WTC11 (cell line): ENCODE measurements at regions not wholly inside any gene's neighbourhood (a gene's known extent, or its start where the extent isn't known, plus 50 kb on each side); places are given as distances from the start of the nearest gene placed in this dataset.
"Not testable (repeated sequence)": the region's sequence is repeated elsewhere in the genome, so short reads cannot be mapped to it uniquely, and the experiment has no call there.

Experiments
- ATAC-seq: fragments of 200-7000 bp; cut with Tn5 transposase; 2 replicates; pipeline ENCODE4 v1.10.0; 2021; ENCODE audit warnings: mild to moderate bottlenecking, moderate library complexity
- CTCF ChIA-PET: fragments of 300-600 bp; sonication (Branson Sonifier 250); formaldehyde crosslinking; loops from one replicate; lab custom pipeline; 2021; ENCODE audit warnings: antibody characterized with exemption; lab: Charles Lee
- POLR2A ChIA-PET: fragments of 350-600 bp; sonication (Branson Sonifier 250); formaldehyde crosslinking; loops from one replicate; lab custom pipeline; 2021; ENCODE audit warnings: antibody characterized with exemption; lab: Charles Lee
- DNase-seq: peaks from one replicate; pipeline ENCODE4 v3.0.0; 2021; ENCODE audit warnings: low spot score
- H3K27ac Mint-ChIP-seq: 2 replicates; pipeline ENCODE4 v1.8.0; 2021; ENCODE audit warnings: mixed read lengths
- H3K27me3 Mint-ChIP-seq: 2 replicates; pipeline ENCODE4 v1.8.0; 2021; ENCODE audit warnings: low read depth, mild to moderate bottlenecking, moderate library complexity, mixed read lengths
- H3K36me3 Mint-ChIP-seq: 2 replicates; pipeline ENCODE4 v1.8.0; 2021; ENCODE audit warnings: mixed read lengths
- H3K4me1 Mint-ChIP-seq: 2 replicates; pipeline ENCODE4 v1.8.0; 2022; ENCODE audit warnings: mixed read lengths
- H3K4me3 Mint-ChIP-seq: 2 replicates; pipeline ENCODE4 v1.8.0; 2021; ENCODE audit warnings: mild to moderate bottlenecking, moderate library complexity, mixed read lengths
- H3K9me3 Mint-ChIP-seq: 2 replicates; pipeline ENCODE4 v1.8.0; 2021; ENCODE audit warnings: mixed read lengths
- AFF4 ChIP-seq: sonication (generic); formaldehyde crosslinking; IDR thresholded peaks from 2 replicates; pipeline ENCODE4 v1.8.1; 2023; ENCODE audit warnings: mild to moderate bottlenecking, missing genetic modification reagents, borderline replicate concordance
- AR ChIP-seq: fragments of 250-450 bp; sonication (Bioruptor Pico); IDR thresholded peaks from 2 replicates; pipeline ENCODE4 v1.9.0; 2021; ENCODE audit warnings: mild to moderate bottlenecking
- ARID4B ChIP-seq: sonication (generic); formaldehyde crosslinking; IDR thresholded peaks from 2 replicates; pipeline ENCODE4 v1.8.0; 2023; ENCODE audit warnings: missing genetic modification reagents, mild to moderate bottlenecking, borderline replicate concordance
- ATF6 ChIP-seq: sonication (generic); formaldehyde crosslinking; IDR thresholded peaks from 2 replicates; pipeline ENCODE4 v1.8.1; 2023; ENCODE audit warnings: mild to moderate bottlenecking, missing genetic modification reagents
- CREB1 ChIP-seq: sonication (generic); formaldehyde crosslinking; IDR thresholded peaks from 2 replicates; pipeline ENCODE4 v1.8.0; 2023; ENCODE audit warnings: mild to moderate bottlenecking, missing genetic modification reagents
- CTCF ChIP-seq: fragments of 200-600 bp; IDR thresholded peaks from 2 replicates; pipeline ENCODE4 v1.8.0; 2022; ENCODE audit warnings: antibody characterized with exemption
- FOXJ3 ChIP-seq: sonication (generic); formaldehyde crosslinking; IDR thresholded peaks from 2 replicates; pipeline ENCODE4 v1.9.0; 2021; ENCODE audit warnings: missing genetic modification reagents, mild to moderate bottlenecking, borderline replicate concordance
- KAT7 ChIP-seq: sonication (generic); formaldehyde crosslinking; IDR thresholded peaks from 2 replicates; pipeline ENCODE4 v1.8.1; 2023; ENCODE audit warnings: missing genetic modification reagents, mild to moderate bottlenecking, borderline replicate concordance
- NR1H2 ChIP-seq: sonication (generic); formaldehyde crosslinking; IDR thresholded peaks from 2 replicates; pipeline ENCODE4 v1.9.0; 2021; ENCODE audit warnings: mild to moderate bottlenecking, moderate library complexity, missing genetic modification reagents
- ZNF219 ChIP-seq: sonication (generic); formaldehyde crosslinking; IDR thresholded peaks from 2 replicates; pipeline ENCODE4 v1.8.0; 2023; ENCODE audit warnings: missing genetic modification reagents, mild to moderate bottlenecking, borderline replicate concordance
- ZNF232 ChIP-seq: sonication (generic); formaldehyde crosslinking; IDR thresholded peaks from 2 replicates; pipeline ENCODE4 v1.8.0; 2022; ENCODE audit warnings: mild to moderate bottlenecking, missing genetic modification reagents
- TF ChIP-seq, protein P1 (sequence below): fragments of 250-450 bp; sonication (Bioruptor Pico); IDR thresholded peaks from 2 replicates; pipeline ENCODE4 v1.9.0; 2021; ENCODE audit warnings: moderate library complexity, mild to moderate bottlenecking, inconsistent platforms, borderline replicate concordance
- TF ChIP-seq, protein P2 (sequence below): sonication (generic); formaldehyde crosslinking; IDR thresholded peaks from 2 replicates; pipeline ENCODE4 v1.8.1; 2023; ENCODE audit warnings: mild to moderate bottlenecking, moderate library complexity, missing genetic modification reagents

GRCh38 chr14:106618471-106618951 is 1092.1 kb downstream of the TMEM121 start:
- H3K4me1 Mint-ChIP-seq, H3K4me3 Mint-ChIP-seq, CTCF ChIA-PET, ATAC-seq, H3K27ac Mint-ChIP-seq, POLR2A ChIA-PET: not testable (repeated sequence)
- TF ChIP-seq CTCF, result peak; percentile 33; the same call in 1 of the 2 replicates
- DNase-seq, result peak; percentile 58
- peaks cover 83% of the 10 kb centered on the region for H3K36me3 Mint-ChIP-seq
- H3K9me3 Mint-ChIP-seq, result peaks cover 86% of the 10 kb centered on the region
- peaks cover 17% of the 10 kb centered on the region for H3K27me3 Mint-ChIP-seq

DNA sequence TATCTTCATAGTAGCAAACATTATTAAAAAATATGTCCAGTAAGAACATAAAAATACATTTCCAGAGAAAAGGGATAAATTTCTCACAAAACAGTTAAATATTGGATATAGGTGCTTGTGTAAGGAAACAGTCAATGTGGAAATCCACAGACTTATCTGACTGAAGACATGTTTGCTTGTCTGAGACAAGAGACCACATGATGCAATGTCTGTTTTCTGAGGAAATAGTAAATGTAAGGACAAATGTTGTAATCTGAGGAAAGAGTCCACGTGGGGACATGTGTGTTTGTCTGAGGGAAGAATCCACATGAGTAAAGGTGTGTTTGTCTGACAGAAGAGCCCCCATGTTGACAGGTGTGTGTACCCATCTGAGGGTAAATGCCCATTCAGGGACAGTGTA is 1093.2 kb downstream of the TMEM121 start:
- DNase-seq (no peak), ATAC-seq (no peak)
- Mint-ChIP-seq H3K27ac (no peak overlapping the region), H3K4me3 (no peak overlapping the region), H3K4me1 (no peaks in the 10 kb centered on the region), H3K36me3 (peaks cover 80% of the 10 kb centered on the region), H3K27me3 (peaks cover 17% of the 10 kb centered on the region), H3K9me3 (peaks cover 84% of the 10 kb centered on the region)
- ChIA-PET POLR2A (no interaction called here), CTCF (no interaction called here)
- TF ChIP-seq, protein P1, sequence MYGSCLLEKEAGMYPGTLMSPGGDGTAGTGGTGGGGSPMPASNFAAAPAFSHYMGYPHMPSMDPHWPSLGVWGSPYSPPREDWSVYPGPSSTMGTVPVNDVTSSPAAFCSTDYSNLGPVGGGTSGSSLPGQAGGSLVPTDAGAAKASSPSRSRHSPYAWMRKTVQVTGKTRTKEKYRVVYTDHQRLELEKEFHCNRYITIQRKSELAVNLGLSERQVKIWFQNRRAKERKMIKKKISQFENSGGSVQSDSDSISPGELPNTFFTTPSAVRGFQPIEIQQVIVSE, result no peak
- no peak for TF ChIP-seq KAT7
- TF ChIP-seq, protein P2, sequence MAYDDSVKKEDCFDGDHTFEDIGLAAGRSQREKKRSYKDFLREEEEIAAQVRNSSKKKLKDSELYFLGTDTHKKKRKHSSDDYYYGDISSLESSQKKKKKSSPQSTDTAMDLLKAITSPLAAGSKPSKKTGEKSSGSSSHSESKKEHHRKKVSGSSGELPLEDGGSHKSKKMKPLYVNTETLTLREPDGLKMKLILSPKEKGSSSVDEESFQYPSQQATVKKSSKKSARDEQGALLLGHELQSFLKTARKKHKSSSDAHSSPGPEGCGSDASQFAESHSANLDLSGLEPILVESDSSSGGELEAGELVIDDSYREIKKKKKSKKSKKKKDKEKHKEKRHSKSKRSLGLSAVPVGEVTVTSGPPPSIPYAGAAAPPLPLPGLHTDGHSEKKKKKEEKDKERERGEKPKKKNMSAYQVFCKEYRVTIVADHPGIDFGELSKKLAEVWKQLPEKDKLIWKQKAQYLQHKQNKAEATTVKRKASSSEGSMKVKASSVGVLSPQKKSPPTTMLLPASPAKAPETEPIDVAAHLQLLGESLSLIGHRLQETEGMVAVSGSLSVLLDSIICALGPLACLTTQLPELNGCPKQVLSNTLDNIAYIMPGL, result no peak
- no peak for TF ChIP-seq ARID4B (CRISPR knock-in tag)
- no peak for TF ChIP-seq FOXJ3 (CRISPR knock-in tag)
- no peak for TF ChIP-seq ZNF232 (CRISPR knock-in tag)
- TF ChIP-seq AFF4, result no peak
- TF ChIP-seq CREB1 (CRISPR knock-in tag), result no peak
- TF ChIP-seq ZNF219 (CRISPR knock-in tag), result no peak
- TF ChIP-seq AR (CRISPR knock-in tag), result no peak
- TF ChIP-seq ATF6 (CRISPR knock-in tag), result no peak
- no peak for TF ChIP-seq NR1H2 (CRISPR knock-in tag)
